GM23338 (cell line): ENCODE measurements at regions not wholly inside any gene's neighbourhood (a gene's known extent, or its start where the extent isn't known, plus 50 kb on each side); places are given as distances from the start of the nearest gene placed in this dataset.
"Not testable (repeated sequence)": the region's sequence is repeated elsewhere in the genome, so short reads cannot be mapped to it uniquely, and the experiment has no call there.

Source experiments
- ATAC-seq: fragments of 200-7000 bp; cut with Tn5 transposase; 3 replicates; pipeline ENCODE4 v1.9.1; 2020
- DNase-seq: peaks from one replicate; pipeline ENCODE4 v3.0.0-alpha.2; 2015; ENCODE audit warnings: low spot score
- H2AFZ ChIP-seq: fragments of 200-600 bp; sonication (generic); 2 replicates; pipeline ENCODE4 v1.8.0; 2016; ENCODE audit warnings: antibody characterized with exemption, mild to moderate bottlenecking, moderate library complexity
- H3F3A ChIP-seq: fragments of 200-600 bp; sonication (generic); replicated peaks from 2 replicates; pipeline ENCODE4 v1.8.0; 2017; ENCODE audit warnings: antibody characterized with exemption, mixed run types, low read depth
- H3K27ac ChIP-seq: fragments of 200-600 bp; sonication (generic); 2 replicates; pipeline ENCODE4 v1.6.1; 2016; ENCODE audit warnings: low read depth
- H3K27me3 ChIP-seq: fragments of 200-600 bp; sonication (generic); 2 replicates; pipeline ENCODE4 v1.8.0; 2016; ENCODE audit warnings: mild to moderate bottlenecking, mixed run types, moderate library complexity; ENCODE audit not compliant: insufficient read depth
- H3K36me3 ChIP-seq: fragments of 200-600 bp; sonication (generic); 2 replicates; pipeline ENCODE4 v1.8.0; 2016; ENCODE audit warnings: mild to moderate bottlenecking; ENCODE audit not compliant: insufficient read depth
- H3K4me1 ChIP-seq: fragments of 200-600 bp; sonication (generic); 2 replicates; pipeline ENCODE4 v1.8.0; 2016; ENCODE audit warnings: mild to moderate bottlenecking, moderate library complexity; ENCODE audit not compliant: insufficient read depth
- H3K4me2 ChIP-seq: fragments of 200-600 bp; sonication (generic); 2 replicates; pipeline ENCODE4 v1.7.1; 2017; ENCODE audit warnings: mixed run types
- H3K4me3 ChIP-seq: fragments of 200-600 bp; sonication (generic); 2 replicates; pipeline ENCODE4 v1.6.1; 2016; ENCODE audit warnings: mixed run types
- H3K79me2 ChIP-seq: fragments of 200-600 bp; sonication (generic); replicated peaks from 2 replicates; pipeline ENCODE4 v1.8.0; 2017; ENCODE audit warnings: mild to moderate bottlenecking; ENCODE audit not compliant: insufficient read depth
- H3K9me2 ChIP-seq: fragments of 200-600 bp; sonication (generic); 2 replicates; pipeline ENCODE4 v1.8.0; 2017; ENCODE audit not compliant: insufficient read depth
- H4K20me1 ChIP-seq: fragments of 200-600 bp; sonication (generic); replicated peaks from 2 replicates; pipeline ENCODE4 v1.8.0; 2017; ENCODE audit warnings: mild to moderate bottlenecking; ENCODE audit not compliant: insufficient read depth
- H3K27ac Mint-ChIP-seq: 2 replicates; pipeline ENCODE4 v1.8.0; 2020; ENCODE audit warnings: inconsistent platforms, mild to moderate bottlenecking, moderate library complexity, mixed read lengths
- H3K27me3 Mint-ChIP-seq: 3 replicates; pipeline ENCODE4 v1.8.0; 2022; ENCODE audit warnings: low read depth, mild to moderate bottlenecking, moderate library complexity, mixed read lengths, inconsistent platforms; ENCODE audit not compliant: insufficient read depth, poor library complexity
- H3K36me3 Mint-ChIP-seq: 3 replicates; pipeline ENCODE4 v1.8.0; 2021; ENCODE audit warnings: low read depth, mild to moderate bottlenecking, inconsistent platforms, moderate library complexity, mixed read lengths
- H3K4me1 Mint-ChIP-seq: 3 replicates; pipeline ENCODE4 v1.8.0; 2020; ENCODE audit warnings: mild to moderate bottlenecking, inconsistent platforms, mixed read lengths
- H3K4me3 Mint-ChIP-seq: 3 replicates; pipeline ENCODE4 v1.8.0; 2021; ENCODE audit warnings: moderate library complexity, mild to moderate bottlenecking, inconsistent platforms, mixed read lengths
- H3K9me3 Mint-ChIP-seq: 3 replicates; pipeline ENCODE4 v1.8.0; 2020; ENCODE audit warnings: moderate library complexity, mild to moderate bottlenecking, inconsistent platforms, mixed read lengths
- CTCF ChIP-seq, 2 experiments: fragments of 200-600 bp in 1 of 2; sonication (generic) in 1 of 2; conservative IDR thresholded peaks; 2 replicates each; pipeline versions ENCODE4 v1.5.1 to v1.6.1; 2016 to 2017; ENCODE audit warnings: antibody characterized with exemption in 2 of 2, low read depth in 2 of 2, mild to moderate bottlenecking in 2 of 2, moderate library complexity in 1 of 2
- JUNB ChIP-seq: IDR thresholded peaks from one replicate; pipeline ENCODE4 v1.6.1; 2016; ENCODE audit warnings: antibody characterized with exemption; ENCODE audit not compliant: unreplicated experiment
- POLR2AphosphoS5 ChIP-seq: IDR thresholded peaks from 2 replicates; pipeline ENCODE4 v1.6.1; 2016; ENCODE audit warnings: antibody characterized with exemption, low read depth
- STAT1 ChIP-seq: IDR thresholded peaks from one replicate; pipeline ENCODE4 v1.6.1; 2016; ENCODE audit warnings: antibody characterized with exemption; ENCODE audit not compliant: unreplicated experiment

GRCh38 chr11:119584193-119585042 lies 144.6 kb downstream of the NECTIN1 start (continued):
- TF ChIP-seq CTCF (conservative IDR thresholded peaks at IDR 0.05; ENCODE audit: low read depth in 2 of 2) = 0 out of 4 replicates have a peak, but pooled peaks of 1 of the 2 experiments have one; percentile 7

- Mint-ChIP-seq H3K4me1 (peaks cover 5% of the 10 kb centered on the region; the same call in 2 of the 3 replicates), H3K4me3 (peak overlapping the region; percentile 74; the same call in 1 of the 3 replicates), H3K27ac (0 out of 2 replicates have a peak overlapping the region, but pooled peaks have one; percentile 75), H3K27me3 (peaks cover 30% of the 10 kb centered on the region), H3K36me3 (peaks cover 25% of the 10 kb centered on the region), H3K9me3 (peaks cover 39% of the 10 kb centered on the region)
- Histone ChIP-seq H3K4me1 (peaks cover 8% of the 10 kb centered on the region), H3K36me3 (no peaks in the 10 kb centered on the region), H4K20me1 (no peaks in the 10 kb centered on the region), H3F3A (peaks cover 4% of the 10 kb centered on the region; the same call in 1 of the 2 replicates), H3K9me2 (peaks cover 5% of the 10 kb centered on the region; the same call in 1 of the 2 replicates), H2AFZ (no peak overlapping the region), H3K4me2 (peak overlapping the region; percentile 93), H3K4me3 (peak overlapping the region; percentile 72), H3K27me3 (peaks cover 18% of the 10 kb centered on the region), H3K79me2 (no peaks in the 10 kb centered on the region), H3K27ac (peak overlapping the region; percentile 74; the same call in 1 of the 2 replicates)
- DNase-seq (peak; percentile 24), ATAC-seq (no peak)
- TF ChIP-seq JUNB (no peak), POLR2AphosphoS5 (no peak), CTCF (conservative IDR thresholded peaks at IDR 0.05; ENCODE audit: low read depth in 2 of 2) (peak; percentile 61 to 76), STAT1 (no peak)
Measured at GRCh38 chr11:119583585-119583984, 145.4 kb downstream of the NECTIN1 start.

- H3K9me2 ChIP-seq, H3K4me1 Mint-ChIP-seq, H3K36me3 ChIP-seq, H3K4me3 Mint-ChIP-seq, H3K27ac ChIP-seq, DNase-seq, H3K4me2 ChIP-seq, H2AFZ ChIP-seq, H3K4me3 ChIP-seq, H3F3A ChIP-seq, ATAC-seq, H3K79me2 ChIP-seq, H3K4me1 ChIP-seq, H3K27ac Mint-ChIP-seq, H4K20me1 ChIP-seq: not testable (repeated sequence)
- H3K9me3 Mint-ChIP-seq = peaks cover 36% of the 10 kb centered on the region; the same call in 2 of the 3 replicates
- H3K27me3 Mint-ChIP-seq = peaks cover 34% of the 10 kb centered on the region
- H3K27me3 ChIP-seq = peaks cover 17% of the 10 kb centered on the region
- peaks cover 25% of the 10 kb centered on the region for H3K36me3 Mint-ChIP-seq
Measured at GRCh38 chr11:119581396-119581795, 147.6 kb downstream of the NECTIN1 start.
